HG03103 (cell line): ENCODE measurements at regions not wholly inside any gene's neighbourhood (a gene's known extent, or its start where the extent isn't known, plus 50 kb on each side); places are given as distances from the start of the nearest gene placed in this dataset.

ENCODE experiments used
- ATAC-seq: cut with Tn5 transposase; IDR thresholded peaks from one replicate; pipeline ENCODE4 v1.9.1; 2021; ENCODE audit warnings: low read depth; ENCODE audit not compliant: unreplicated experiment

DNA sequence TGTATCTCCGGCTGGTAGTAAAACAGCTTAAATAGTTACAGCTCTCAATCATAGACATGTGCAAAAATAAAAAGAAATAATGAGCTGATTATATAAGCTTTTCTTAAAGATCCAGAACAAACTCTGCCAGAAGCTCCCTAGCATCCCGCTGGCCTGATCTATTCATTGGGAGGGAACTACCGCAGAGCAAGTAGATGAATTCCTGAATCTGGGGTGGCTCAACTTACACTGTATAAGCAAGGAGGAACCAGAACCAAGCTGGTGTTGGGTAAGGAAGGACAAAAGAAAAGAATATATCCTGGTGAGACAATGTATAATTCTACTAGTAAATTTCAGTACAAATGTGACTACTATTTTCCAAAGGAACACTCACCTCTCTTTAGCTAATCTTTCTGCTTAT is 1122.2 kb downstream of the OLFM4 start:
- no peak for ATAC-seq

DNA sequence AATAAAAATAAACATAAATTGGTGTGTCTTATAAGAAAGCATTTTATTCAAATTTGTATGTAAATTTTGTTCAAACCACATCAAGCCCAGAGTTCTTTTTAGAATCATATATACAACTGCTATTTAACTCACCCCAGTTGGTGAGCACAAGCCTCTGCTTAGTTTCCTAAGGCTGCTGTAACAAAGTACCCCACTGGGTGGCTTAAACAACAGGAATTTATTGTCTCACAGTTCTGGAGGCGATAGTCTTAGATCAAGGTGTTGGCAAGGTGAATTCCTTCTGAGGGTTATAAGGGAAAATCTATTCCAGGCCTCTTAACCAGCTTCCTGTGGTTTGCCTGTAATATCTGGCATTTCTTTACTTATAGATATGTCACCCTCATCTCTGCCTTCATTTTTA is 1133.5 kb downstream of the OLFM4 start:
- ATAC-seq = no peak

DNA sequence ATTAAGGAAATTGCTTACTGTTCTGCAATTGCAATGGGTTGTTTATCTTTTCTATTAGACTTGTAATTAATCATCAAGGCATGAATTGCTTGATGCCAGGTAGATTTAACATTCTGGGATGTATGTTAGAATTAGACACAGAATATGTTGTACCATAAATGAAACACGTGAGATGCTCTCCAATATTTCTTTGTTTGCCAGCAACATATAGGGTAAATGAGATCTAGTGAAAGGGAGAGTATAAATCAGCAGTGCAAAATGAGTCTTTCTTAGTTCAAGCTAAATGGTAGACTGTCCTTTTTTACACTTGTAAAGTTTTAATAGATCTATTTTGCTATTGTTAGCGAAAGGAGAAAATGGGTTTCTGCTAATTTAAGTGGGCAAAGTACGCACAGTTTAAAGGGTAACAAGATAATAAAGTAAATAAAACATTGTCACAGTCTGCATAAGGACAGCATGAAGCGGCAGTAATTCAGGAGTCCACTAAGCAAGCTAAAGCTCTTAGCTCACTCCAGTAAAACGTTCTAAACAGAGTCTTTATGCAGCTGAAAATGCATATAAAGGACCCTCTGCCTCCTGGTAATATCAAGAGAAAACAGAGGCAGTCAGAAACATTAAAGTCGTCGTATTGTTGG is 1137.1 kb downstream of the OLFM4 start:
- ATAC-seq = no peak

DNA sequence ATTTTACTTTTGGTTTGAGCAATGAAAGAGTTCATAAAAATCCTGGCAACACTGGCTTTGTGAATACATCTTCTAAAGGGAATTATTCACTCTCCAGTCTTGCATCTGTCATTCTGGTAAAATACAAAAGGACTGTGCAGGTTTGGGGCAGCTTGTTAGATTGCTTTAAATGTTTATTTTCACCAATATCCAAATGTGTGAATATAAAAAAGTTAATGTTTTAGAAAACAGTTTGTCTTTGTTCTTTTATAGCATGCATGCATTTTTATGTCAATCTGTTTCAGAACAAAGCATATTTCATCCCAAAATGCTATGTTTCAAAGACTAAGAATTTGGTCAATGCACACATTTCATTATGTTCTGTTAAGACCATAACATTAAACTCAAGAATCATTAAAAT is 1145.4 kb downstream of the OLFM4 start:
- no peak for ATAC-seq

DNA sequence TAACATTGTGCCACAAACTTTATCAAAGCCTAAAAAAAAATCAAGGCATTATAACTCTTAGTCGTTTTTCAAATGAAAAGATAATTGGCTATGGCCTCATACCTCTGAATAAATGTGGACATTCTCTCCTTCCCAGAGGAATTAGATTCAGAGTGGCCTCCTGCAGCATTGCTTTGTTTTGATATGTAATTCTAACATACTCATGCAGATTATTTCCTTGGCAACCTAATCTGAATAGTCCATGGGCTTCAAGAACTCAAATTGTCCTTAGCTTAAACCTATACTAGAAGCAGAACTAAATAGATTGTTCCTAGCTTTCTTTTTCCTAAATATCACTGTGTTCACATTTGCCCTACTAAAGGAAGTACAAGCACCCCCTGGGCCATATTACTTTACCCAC is 1146.9 kb downstream of the OLFM4 start:
- ATAC-seq = no peak

DNA sequence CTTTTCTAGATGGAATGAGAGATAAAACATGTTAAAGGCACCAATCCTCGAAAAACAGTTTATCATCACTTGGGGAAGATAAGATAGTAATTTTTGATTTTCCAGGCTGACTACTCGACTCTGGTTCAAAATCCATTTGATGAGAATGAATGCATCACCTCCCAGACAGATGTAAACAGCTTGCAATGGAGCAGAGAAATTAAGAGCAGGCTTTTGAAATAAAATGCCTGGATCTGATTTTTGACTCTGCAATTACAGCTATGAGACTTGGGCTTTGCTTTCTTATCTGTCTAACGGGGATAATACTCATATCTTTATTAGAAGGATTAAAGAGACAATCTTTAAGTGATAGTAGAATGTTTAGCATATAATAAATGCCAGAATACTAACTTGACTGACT is 1148.9 kb downstream of the OLFM4 start:
- no peak for ATAC-seq

DNA sequence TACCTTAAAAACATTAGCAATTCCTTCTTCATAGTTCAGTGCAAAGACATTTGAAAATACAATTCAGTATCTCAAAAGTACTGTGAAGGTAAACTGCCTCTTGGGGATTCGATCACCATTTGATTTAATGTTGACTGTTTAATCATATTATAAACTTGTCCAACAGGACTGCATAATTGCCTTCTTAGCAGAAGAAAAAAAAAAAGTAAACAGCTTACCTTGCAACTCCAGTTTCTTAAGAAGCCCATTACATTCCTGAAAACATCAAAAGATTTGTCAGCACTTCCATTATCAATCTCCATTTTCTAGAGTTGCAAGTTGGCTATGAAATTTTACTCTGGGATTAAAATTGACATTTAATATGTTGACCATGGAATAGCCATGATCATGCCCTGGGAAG is 1154.6 kb downstream of the OLFM4 start:
- no peak for ATAC-seq

DNA sequence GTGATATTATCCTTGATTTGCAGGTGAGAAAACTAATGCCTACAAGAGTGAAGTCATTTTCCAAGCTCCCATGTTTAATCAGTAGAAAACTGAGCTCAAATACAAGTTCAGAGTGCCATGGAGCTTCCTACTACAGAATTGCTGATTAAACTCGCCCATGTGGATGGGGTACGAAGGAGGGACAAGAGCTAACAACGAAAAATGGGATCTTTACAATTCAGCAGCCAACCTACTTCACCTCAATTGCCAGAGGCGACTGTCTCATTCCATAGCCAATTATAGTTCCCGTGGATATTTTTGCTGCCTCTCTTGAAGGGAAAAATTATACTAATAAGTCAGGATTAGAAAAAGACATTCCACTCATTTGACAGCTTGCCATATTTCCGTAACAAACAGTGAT is 1155.1 kb downstream of the OLFM4 start:
- no peak for ATAC-seq

DNA sequence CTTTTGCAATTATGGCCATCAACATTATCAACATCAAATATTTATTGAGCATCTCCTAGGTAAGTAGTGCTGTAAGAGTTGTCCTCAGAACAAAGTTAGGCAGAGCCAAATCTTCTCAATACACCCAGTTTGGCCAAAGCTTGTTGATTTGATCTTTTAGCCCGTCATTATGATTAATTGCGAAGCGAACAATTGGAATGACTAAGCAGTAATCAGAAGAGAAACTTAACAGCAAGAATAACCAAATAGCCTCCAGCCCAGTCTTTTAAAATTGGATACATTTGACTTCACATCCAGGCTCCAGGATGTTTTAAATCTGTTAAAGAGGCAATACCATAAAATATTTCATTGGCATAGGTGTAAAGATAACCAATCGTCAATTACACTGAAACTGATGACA is 1156.0 kb downstream of the OLFM4 start:
- ATAC-seq = no peak

DNA sequence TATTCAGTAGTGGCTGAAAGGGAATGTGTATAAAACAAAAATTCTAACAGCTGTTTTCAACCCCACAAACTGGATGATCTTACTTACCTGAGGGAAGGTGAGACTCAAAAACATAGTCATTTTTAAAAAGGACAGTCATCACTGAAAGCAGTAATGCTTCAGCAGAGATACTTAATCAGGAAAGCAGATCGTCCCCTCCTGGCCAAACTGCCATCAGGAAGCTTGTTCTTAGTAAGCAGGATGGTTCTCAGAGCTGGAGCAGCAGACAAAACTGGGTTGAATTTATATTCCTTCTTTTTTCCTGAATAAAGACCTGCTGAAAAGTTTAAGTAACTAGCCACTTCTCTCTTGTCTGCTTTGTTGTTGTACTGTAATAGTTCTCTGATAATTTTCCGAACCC is 1156.5 kb downstream of the OLFM4 start:
- ATAC-seq = no peak

DNA sequence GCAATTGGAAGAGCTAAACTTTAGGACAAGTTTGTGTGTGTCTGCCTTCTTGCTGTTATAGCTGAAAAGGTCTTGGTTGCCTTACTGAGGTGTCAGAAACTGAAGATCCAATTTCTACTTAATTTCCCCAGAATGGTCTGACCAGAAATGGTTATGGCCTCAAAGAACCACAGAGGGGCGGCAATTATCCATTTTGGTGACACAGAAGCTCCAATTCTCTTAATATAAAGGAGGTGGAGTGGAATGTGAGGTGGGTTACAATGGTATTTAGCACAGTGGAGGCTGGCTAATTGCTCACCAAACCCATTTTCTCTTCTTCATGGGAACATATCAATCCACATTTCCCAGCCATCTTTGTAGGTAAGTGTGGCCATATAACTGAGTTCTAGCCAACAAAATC is 1157.2 kb downstream of the OLFM4 start:
- ATAC-seq = no peak

DNA sequence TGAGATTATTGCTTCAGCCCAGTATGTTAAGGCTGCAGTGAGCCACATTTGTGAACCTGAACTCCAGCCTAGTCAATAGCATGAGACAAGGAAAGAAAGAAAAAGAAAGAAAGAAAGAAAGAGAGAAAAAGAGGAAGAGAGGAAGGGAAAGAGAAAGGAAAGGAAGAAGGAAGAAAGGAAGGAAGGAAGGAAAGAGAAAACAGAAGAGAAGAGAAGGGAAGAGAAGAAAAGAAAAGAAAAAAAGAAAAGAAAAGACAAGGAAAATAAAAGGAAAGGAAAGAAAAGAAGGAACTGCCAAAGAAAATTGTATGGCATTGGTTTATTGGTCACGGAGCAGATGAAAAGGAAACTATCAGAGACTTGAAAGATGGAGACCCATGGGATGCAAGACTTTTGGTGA is 1158.8 kb downstream of the OLFM4 start:
- no peak for ATAC-seq

DNA sequence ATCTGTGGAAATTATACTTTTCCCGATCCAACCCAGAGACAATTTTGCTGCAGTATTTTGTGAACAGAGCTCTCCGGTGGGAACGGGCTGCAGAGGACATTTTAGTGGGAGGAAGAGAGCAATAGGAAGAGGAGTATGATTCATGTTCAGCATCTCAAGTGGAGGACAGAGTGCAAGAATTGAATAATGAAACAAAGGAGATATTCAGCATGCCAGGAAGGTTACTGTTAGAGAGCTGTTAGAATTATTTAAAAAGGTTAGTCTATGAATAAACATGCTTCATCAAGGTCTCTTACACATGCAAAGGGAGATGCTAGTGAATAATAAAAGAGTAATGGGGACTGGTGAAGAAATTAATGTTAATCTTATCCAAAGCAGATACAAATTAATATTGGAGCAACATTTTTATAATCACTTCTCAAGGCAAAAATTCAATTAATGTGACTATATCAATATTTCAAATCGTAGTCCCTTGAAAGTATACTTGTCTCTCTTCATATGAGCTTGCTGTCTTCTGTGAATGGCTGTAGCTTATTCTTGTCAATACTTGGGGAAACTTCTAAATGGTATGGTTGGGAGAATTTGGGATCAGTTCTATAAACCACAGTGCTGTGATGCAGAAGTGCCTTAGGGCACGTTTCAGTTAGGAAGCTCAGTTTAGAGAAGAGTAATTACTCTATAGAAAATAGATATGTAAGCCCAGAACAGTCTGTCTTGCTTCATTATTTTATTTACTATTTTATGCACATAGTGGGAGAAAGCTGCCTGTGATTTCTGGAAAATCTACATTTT is 1165.8 kb downstream of the OLFM4 start:
- no peak for ATAC-seq

DNA sequence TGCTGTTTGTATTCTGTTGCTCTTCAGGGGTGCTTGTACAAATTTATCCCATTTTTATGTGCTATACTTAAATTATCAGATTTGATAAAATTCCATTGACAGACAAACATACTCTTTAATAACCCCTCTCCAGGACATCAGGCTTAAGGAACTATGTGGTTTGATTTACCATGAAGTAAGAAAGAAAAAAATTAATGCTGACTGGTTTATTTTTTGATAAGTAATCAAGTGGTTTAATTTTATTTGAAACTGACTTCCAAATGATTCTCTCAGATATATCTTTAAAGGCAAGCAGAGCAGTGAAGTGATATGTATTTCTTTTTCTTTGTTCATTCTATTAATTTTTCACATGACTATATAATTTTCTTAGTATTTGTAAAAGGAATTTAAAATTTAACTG is 1168.1 kb downstream of the OLFM4 start:
- ATAC-seq = no peak

DNA sequence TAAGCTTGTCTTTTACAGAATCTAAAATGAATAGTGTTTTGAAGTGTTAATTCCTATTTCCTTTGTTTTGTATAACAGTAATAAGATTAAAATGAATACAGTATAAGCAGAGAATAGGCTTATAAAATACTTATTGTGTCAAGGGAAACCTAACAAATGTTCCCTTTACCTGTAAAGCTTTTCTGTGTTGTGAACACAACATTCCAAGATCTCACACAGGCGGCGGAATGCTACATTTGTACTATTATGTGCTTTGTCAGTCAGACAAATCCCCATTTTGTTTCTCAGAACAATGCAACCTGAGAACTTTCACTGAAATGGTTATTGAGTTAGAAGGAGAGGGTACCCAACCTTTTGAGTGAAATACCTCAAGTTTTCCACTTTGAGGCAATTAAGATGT is 1170.3 kb downstream of the OLFM4 start:
- no peak for ATAC-seq

DNA sequence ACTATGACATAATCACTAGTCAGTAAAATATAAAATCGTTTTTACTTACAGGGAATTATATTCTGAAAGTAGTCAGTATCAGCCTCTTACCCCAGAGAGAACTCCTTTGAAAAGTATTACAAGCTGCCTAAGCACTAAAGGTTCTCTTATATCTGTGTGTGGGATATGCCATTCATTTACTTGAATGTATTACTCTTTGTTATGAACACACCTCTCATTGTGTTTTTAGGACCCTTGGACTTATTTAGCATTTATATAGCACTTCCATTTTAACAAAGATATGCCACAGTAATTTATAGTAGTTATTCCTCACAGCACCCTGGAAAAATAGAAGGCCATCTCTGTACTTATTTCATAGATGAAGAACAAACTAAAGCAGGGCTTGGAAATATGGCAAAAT is 1178.0 kb downstream of the OLFM4 start:
- ATAC-seq = no peak

DNA sequence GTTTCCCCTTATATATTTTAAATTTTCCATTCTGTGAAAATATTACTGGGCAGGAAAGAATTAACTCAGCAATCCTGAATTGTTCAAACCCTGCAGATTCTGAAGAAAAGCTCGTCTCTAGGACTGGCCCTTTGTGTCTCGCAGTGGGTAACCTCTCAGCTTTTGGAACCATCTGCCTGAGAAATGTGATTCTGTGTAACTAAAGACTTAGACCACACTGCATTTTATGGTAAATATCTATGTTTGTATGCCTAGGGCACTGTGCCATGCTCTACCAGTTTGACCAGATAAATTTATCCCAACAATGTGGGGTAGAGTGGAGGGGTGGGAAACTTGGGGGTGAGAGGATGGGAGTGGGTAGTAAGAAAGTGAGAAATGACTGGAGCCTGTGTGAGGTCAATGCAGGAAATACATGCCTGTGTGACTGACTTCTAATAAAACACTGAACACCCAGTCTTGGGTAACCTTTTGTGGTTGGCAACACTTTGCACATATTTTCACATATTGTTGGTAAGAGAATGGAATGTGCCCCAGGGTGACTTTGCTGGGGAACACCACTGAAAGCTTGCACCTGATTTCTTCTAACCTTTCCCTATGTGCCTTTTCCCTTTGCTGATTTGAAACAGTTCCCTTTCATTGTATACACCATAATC is 1181.9 kb downstream of the OLFM4 start:
- no peak for ATAC-seq

DNA sequence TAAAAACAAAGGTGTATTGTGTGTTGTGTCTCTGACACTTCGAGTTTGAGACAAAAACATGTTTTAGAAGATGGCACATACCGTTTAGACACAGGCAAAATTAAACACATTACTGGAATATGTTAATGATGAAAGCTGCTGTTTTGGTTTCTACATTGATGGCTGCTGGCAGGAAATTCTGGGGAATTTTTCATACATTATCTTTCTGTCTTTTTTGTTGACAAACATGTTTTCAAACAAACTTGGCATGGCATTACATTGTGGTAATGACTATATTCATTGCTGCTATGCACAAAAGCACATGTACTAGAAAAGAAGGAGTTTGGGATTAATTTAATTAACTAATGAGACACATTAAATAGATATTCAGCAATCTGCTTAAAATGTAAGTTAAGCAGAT is 1187.6 kb downstream of the OLFM4 start:
- ATAC-seq = no peak

DNA sequence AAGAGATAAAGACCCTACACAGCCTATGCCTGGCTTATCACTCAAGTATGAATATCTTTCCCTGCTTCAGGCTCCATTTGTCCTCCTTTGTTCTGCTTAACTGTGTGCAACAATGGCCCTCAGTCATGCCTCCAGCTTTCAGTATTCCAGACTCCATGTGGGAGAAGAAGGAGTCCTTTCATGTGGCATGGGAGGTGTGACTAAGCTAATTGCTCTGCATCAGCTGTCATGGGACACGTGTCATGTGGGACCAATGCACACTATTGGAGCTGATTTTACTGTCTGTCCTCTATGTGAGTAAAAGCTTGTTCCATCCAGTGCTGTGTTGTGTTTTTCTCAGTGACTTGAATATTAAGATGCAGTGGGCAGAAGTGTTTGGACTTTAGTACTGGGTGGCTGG is 1198.3 kb downstream of the OLFM4 start:
- ATAC-seq = no peak

DNA sequence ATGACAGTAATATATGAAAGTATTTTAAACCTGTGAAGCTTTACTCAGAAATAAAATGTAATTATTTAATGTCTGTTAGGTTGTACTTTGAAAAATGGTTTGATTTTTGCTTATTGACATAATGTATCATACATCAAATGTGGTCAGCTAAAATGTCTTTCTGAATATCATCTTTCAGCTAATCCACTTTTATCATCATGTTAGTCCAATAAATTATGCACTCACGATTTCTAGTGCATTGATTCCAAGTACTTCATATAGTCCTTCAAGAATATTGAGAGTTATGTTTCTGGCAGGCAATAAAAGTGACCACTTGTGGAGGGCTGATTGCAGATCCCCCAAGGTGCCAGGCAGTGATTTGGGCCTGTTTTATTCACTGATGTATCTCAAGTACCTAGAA is 1204.1 kb downstream of the OLFM4 start:
- ATAC-seq = no peak

DNA sequence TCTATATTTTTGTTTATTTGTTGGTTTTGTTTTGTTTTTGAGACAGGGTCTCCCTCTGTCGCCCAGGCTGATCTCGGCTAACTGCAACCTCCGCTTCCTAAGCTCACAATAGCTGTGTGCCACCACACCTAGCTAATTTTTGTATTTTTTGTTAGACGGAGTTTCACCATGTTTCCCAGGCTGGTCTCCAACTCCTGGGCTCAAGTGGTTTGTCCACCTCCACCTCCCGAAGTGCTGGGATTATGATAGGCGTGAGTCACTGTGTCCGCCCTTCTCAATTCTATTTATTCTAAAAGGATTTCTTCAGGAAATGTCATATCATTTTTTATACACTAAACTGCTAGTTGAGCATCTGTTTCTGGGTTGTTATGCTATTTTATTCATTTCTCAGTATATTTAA is 1206.0 kb downstream of the OLFM4 start:
- ATAC-seq = no peak

DNA sequence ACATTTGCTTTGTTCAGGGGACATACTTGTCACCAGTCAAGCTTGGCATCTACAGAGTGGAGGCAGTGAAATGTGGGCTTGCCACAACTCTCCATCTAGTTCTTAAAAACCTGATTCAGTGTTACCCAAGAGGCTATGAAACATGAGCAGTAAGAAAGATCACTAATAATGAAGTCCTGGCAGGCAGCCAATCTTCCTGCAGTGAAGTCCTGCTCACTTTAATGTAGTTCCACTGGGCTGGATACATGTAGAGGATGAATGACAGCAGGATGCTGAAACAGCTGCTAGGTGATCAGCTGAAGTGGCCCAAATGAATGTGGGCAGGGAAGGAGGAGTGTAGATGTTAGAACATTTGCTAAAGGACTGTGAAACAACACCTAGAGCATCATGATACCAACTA is 1213.1 kb downstream of the OLFM4 start:
- ATAC-seq = no peak
